SK-N-SH (cell line): ENCODE measurements at regions not wholly inside any gene's neighbourhood (a gene's known extent, or its start where the extent isn't known, plus 50 kb on each side); places are given as distances from the start of the nearest gene placed in this dataset.

Experiments
- CTCF ChIA-PET: fragments of 300-600, 350-600 bp; formaldehyde crosslinking; extraction: SDS; loops from one replicate; lab custom pipeline; 2021; lab: Yijun Ruan, JAX
- POLR2A ChIA-PET: fragments of 350-600 bp; sonication (Branson Sonifier 250); formaldehyde crosslinking; extraction: SDS; loops from one replicate; lab custom pipeline; 2020; ENCODE audit warnings: antibody characterized with exemption, inconsistent platforms; lab: Yijun Ruan, JAX
- DNase-seq: peaks from one replicate; pipeline ENCODE4 v3.0.0; 2012
- H2AFZ ChIP-seq: fragments of 200-600 bp; sonication (generic); 2 replicates; pipeline ENCODE4 v1.8.1; 2016; ENCODE audit warnings: antibody characterized with exemption, mild to moderate bottlenecking, low read depth
- H3F3A ChIP-seq: fragments of 200-600 bp; sonication (generic); replicated peaks from 2 replicates; pipeline ENCODE3; 2016; ENCODE audit warnings: antibody characterized with exemption, mild to moderate bottlenecking; ENCODE audit not compliant: insufficient read depth
- H3K27ac ChIP-seq, 2 experiments: fragments of 200-500 bp in 1 of 2; fragments of 200-600 bp in 1 of 2; sonication (Bioruptor generic) in 1 of 2; sonication (generic), shearing (Covaris generic) in 1 of 2; 2 replicates each; pipeline versions ENCODE4 v1.5.1 to v1.6.1; 2014 to 2016; ENCODE audit warnings: low read depth in 2 of 2, inconsistent platforms in 1 of 2, low read length in 1 of 2, mild to moderate bottlenecking in 1 of 2, mixed read lengths in 1 of 2
- H3K27me3 ChIP-seq: fragments of 200-600 bp; sonication (generic), shearing (Covaris generic); 2 replicates; pipeline ENCODE4 v1.6.1; 2016; ENCODE audit warnings: mixed run types; ENCODE audit not compliant: insufficient read depth
- H3K36me3 ChIP-seq, 2 experiments: fragments of 200-500 bp in 1 of 2; fragments of 200-600 bp in 1 of 2; sonication (Bioruptor generic) in 1 of 2; sonication (generic) in 1 of 2; replicated peaks in 1 of 2; 2 replicates each; pipeline versions ENCODE3 to v1.5.1; 2014 to 2016; ENCODE audit warnings: low read length in 1 of 2, mild to moderate bottlenecking in 1 of 2; ENCODE audit not compliant: insufficient read depth in 2 of 2, control insufficient read depth in 1 of 2
- H3K4me1 ChIP-seq, 2 experiments: fragments of 200-500 bp in 1 of 2; fragments of 200-600 bp in 1 of 2; sonication (Bioruptor generic) in 1 of 2; sonication (generic), shearing (Covaris generic) in 1 of 2; 2 replicates each; pipeline versions ENCODE4 v1.5.1 to v1.6.1; 2014 to 2016; ENCODE audit warnings: low read depth in 1 of 2, low read length in 1 of 2, mixed run types in 1 of 2; ENCODE audit not compliant: insufficient read depth in 2 of 2, control insufficient read depth in 1 of 2
- H3K4me2 ChIP-seq: fragments of 200-600 bp; sonication (generic), shearing (Covaris generic); 2 replicates; pipeline ENCODE4 v1.6.1; 2017; ENCODE audit warnings: mixed run types
- H3K4me3 ChIP-seq, 2 experiments: fragments of 200-500 bp in 1 of 2; fragments of 200-600 bp in 1 of 2; sonication (Bioruptor generic) in 1 of 2; sonication (generic), shearing (Covaris generic) in 1 of 2; 2 replicates each; pipeline versions ENCODE4 v1.5.1 to v1.8.1; 2014 to 2016; ENCODE audit warnings: low read depth in 2 of 2, inconsistent platforms in 1 of 2, low read length in 1 of 2, mild to moderate bottlenecking in 1 of 2, mixed read lengths in 1 of 2, moderate library complexity in 1 of 2
- H3K79me2 ChIP-seq: fragments of 200-600 bp; sonication (generic); 2 replicates; pipeline ENCODE4 v1.8.1; 2017; ENCODE audit warnings: mild to moderate bottlenecking; ENCODE audit not compliant: insufficient read depth
- H3K9ac ChIP-seq: fragments of 200-600 bp; sonication (generic); 2 replicates; pipeline ENCODE4 v1.6.1; 2017; ENCODE audit warnings: mixed run types
- H3K9me2 ChIP-seq: fragments of 200-600 bp; sonication (generic); 2 replicates; pipeline ENCODE4 v1.6.1; 2017; ENCODE audit warnings: mixed run types
- H3K9me3 ChIP-seq: fragments of 200-600 bp; sonication (generic); 2 replicates; pipeline ENCODE4 v1.6.1; 2017; ENCODE audit warnings: mixed run types, mild to moderate bottlenecking, moderate library complexity
- H4K20me1 ChIP-seq: fragments of 200-600 bp; sonication (generic); 2 replicates; pipeline ENCODE4 v1.6.1; 2017; ENCODE audit warnings: mild to moderate bottlenecking, mixed run types; ENCODE audit not compliant: insufficient read depth
- EP300 ChIP-seq, 2 experiments: IDR thresholded peaks; 2 replicates each; pipeline versions ENCODE4 v1.4.0 to v1.6.1; 2012; ENCODE audit warnings: borderline replicate concordance in 1 of 2, low read depth in 1 of 2, low read length in 1 of 2
- FOSL2 ChIP-seq: IDR thresholded peaks from 2 replicates; pipeline ENCODE4 v1.4.0; 2012; ENCODE audit warnings: low read depth, mild to moderate bottlenecking, moderate library complexity, borderline replicate concordance
- FOXM1 ChIP-seq: IDR thresholded peaks from 2 replicates; pipeline ENCODE4 v1.4.0; 2012; ENCODE audit warnings: low read depth, mild to moderate bottlenecking
- GATA2 ChIP-seq: sonication (generic); formaldehyde crosslinking; IDR thresholded peaks from 2 replicates; pipeline ENCODE4 v1.5.0; 2020; ENCODE audit warnings: mild to moderate bottlenecking, missing genetic modification reagents
- IRF3 ChIP-seq: fragments of 150-350 bp; IDR thresholded peaks from 2 replicates; pipeline ENCODE4 v1.6.1; 2016; ENCODE audit warnings: mild to moderate bottlenecking, low read depth, low read length
- JUND ChIP-seq: IDR thresholded peaks from 2 replicates; pipeline ENCODE4 v1.4.0; 2012
- MAX ChIP-seq: IDR thresholded peaks from 2 replicates; pipeline ENCODE4 v1.4.0; 2012; ENCODE audit warnings: low read depth
- NRF1 ChIP-seq: IDR thresholded peaks from 2 replicates; pipeline ENCODE4 v1.6.1; 2012; ENCODE audit warnings: low read depth, mild to moderate bottlenecking, low read length
- PBX3 ChIP-seq: IDR thresholded peaks from 2 replicates; pipeline ENCODE4; 2012
- RAD21 ChIP-seq: IDR thresholded peaks from 2 replicates; pipeline ENCODE4 v1.6.1; 2012; ENCODE audit warnings: mild to moderate bottlenecking, low read length
- RCOR1 ChIP-seq: fragments of 150-350 bp; IDR thresholded peaks from 2 replicates; pipeline ENCODE4 v1.6.1; 2017; ENCODE audit warnings: antibody characterized with exemption, low read length
- REST ChIP-seq: IDR thresholded peaks from 2 replicates; pipeline ENCODE4 v1.6.1; 2012; ENCODE audit warnings: mild to moderate bottlenecking, low read depth, low read length, moderate library complexity
- RXRA ChIP-seq: IDR thresholded peaks from 2 replicates; pipeline ENCODE4 v1.4.0; 2012; ENCODE audit warnings: low read depth, mild to moderate bottlenecking, borderline replicate concordance
- SMC3 ChIP-seq: IDR thresholded peaks from 2 replicates; pipeline ENCODE4 v1.6.1; 2012; ENCODE audit warnings: low read depth, low read length, improper control_type of control experiment
- TEAD4 ChIP-seq: IDR thresholded peaks from 2 replicates; pipeline ENCODE4 v1.4.0; 2012; ENCODE audit warnings: mild to moderate bottlenecking, borderline replicate concordance; ENCODE audit not compliant: insufficient read depth
- USF2 ChIP-seq: fragments of 150-350 bp; IDR thresholded peaks from 2 replicates; pipeline ENCODE4 v1.6.1; 2017; ENCODE audit warnings: antibody characterized with exemption, low read length, low read depth, borderline replicate concordance
- ZBTB33 ChIP-seq: IDR thresholded peaks from 2 replicates; pipeline ENCODE4 v1.4.0; 2012; ENCODE audit warnings: low read depth, borderline replicate concordance
- WGBS: methylation state at CpG from one replicate; pipeline ENCODE4 v1.1.6; 2017; ENCODE audit warnings: low lambda C conversion rate; 5-methylcytosine and 5-hydroxymethylcytosine counted together

- no peak for TF ChIP-seq IRF3
- TF ChIP-seq REST, result no peak
- no peak for TF ChIP-seq RCOR1
- no peak for TF ChIP-seq GATA2 (CRISPR knock-in tag)
Measured at GRCh38 chr16:65641762-65642289, 520.0 kb upstream of the CDH11 start (continued).

GRCh38 chr16:65641049-65641761 lies 519.3 kb upstream of the CDH11 start:
- Histone ChIP-seq H3K4me3 (no peak overlapping the region), H3K27ac (no peak overlapping the region), H3K9ac (no peak overlapping the region), H3K4me2 (no peak overlapping the region), H3F3A (no peaks in the 10 kb centered on the region), H3K79me2 (no peaks in the 10 kb centered on the region), H3K27me3 (no peaks in the 10 kb centered on the region), H3K9me3 (no peaks in the 10 kb centered on the region), H2AFZ (no peak overlapping the region), H3K4me1 (no peaks in the 10 kb centered on the region), H3K9me2 (no peaks in the 10 kb centered on the region), H4K20me1 (no peaks in the 10 kb centered on the region), H3K36me3 (no peaks in the 10 kb centered on the region)
- no peak for DNase-seq
- WGBS, result 40% methylated on average over 3 of the region's 3 CpGs
- POLR2A ChIA-PET, result no interaction called here
- CTCF ChIA-PET, result interaction anchor here (0.6 kb wide), 1 partner anchor 108 kb away, joined by 3 read pairs; no protein-coding TSS in a partner anchor
- no peak for TF ChIP-seq EP300 (IDR thresholded peaks at IDR 0.05; ENCODE audit: borderline replicate concordance in 1 of 2, low read depth in 1 of 2, low read length in 1 of 2)
- no peak for TF ChIP-seq SMC3
- no peak for TF ChIP-seq USF2
- no peak for TF ChIP-seq PBX3
- TF ChIP-seq ZBTB33, result no peak
- no peak for TF ChIP-seq JUND
- no peak for TF ChIP-seq MAX
- TF ChIP-seq FOSL2, result no peak
- TF ChIP-seq RXRA, result no peak
- no peak for TF ChIP-seq RAD21
- no peak for TF ChIP-seq TEAD4
- TF ChIP-seq NRF1, result no peak
- no peak for TF ChIP-seq FOXM1
